H9 (cell line): ENCODE measurements at regions not wholly inside any gene's neighbourhood (a gene's known extent, or its start where the extent isn't known, plus 50 kb on each side); places are given as distances from the start of the nearest gene placed in this dataset.

Source experiments
- DNase-seq: peaks from one replicate; pipeline ENCODE4 v3.0.0-alpha.2; 2017
- H2AFZ ChIP-seq: one replicate; pipeline ENCODE4 v1.6.1; 2013; ENCODE audit warnings: mild to moderate bottlenecking, low read length, control low read depth, moderate library complexity
- H2AK5ac ChIP-seq: 2 replicates; pipeline ENCODE4 v1.6.1; 2013; ENCODE audit warnings: low read length, control low read depth, mixed read lengths; ENCODE audit not compliant: insufficient read length
- H2BK120ac ChIP-seq: one replicate; pipeline ENCODE4 v1.6.1; 2013; ENCODE audit warnings: low read depth, mild to moderate bottlenecking, low read length, control low read depth, inconsistent platforms; ENCODE audit not compliant: poor library complexity, severe bottlenecking
- H2BK12ac ChIP-seq: 2 replicates; pipeline ENCODE4 v1.6.1; 2013; ENCODE audit warnings: low read length, control low read depth, mixed read lengths, low read depth; ENCODE audit not compliant: insufficient read length
- H2BK15ac ChIP-seq: 2 replicates; pipeline ENCODE4 v1.6.1; 2013; ENCODE audit warnings: low read depth, low read length, control low read depth
- H2BK20ac ChIP-seq: one replicate; pipeline ENCODE4 v1.6.1; 2013; ENCODE audit warnings: low read depth, mild to moderate bottlenecking, low read length, control low read depth, inconsistent platforms; ENCODE audit not compliant: poor library complexity, severe bottlenecking
- H2BK5ac ChIP-seq: 2 replicates; pipeline ENCODE4 v1.6.1; 2013; ENCODE audit warnings: low read length, control low read depth, mixed read lengths; ENCODE audit not compliant: insufficient read length
- H3K14ac ChIP-seq: 2 replicates; pipeline ENCODE4 v1.6.1; 2013; ENCODE audit warnings: low read length, control low read depth; ENCODE audit not compliant: insufficient read depth
- H3K18ac ChIP-seq: 2 replicates; pipeline ENCODE4 v1.6.1; 2013; ENCODE audit warnings: low read depth, mild to moderate bottlenecking, mixed read lengths, low read length, control low read depth; ENCODE audit not compliant: insufficient read length
- H3K23ac ChIP-seq: 2 replicates; pipeline ENCODE4 v1.6.1; 2013; ENCODE audit warnings: low read length, control low read depth, mixed read lengths, low read depth; ENCODE audit not compliant: insufficient read length
- H3K23me2 ChIP-seq: 2 replicates; pipeline ENCODE4 v1.6.1; 2013; ENCODE audit warnings: low read depth, mild to moderate bottlenecking, mixed read lengths, low read length, control low read depth; ENCODE audit not compliant: insufficient read length, poor library complexity, severe bottlenecking
- H3K27ac ChIP-seq: 2 replicates; pipeline ENCODE4 v1.5.1; 2013; ENCODE audit warnings: low read length, control low read depth, mixed read lengths, low read depth; ENCODE audit not compliant: insufficient read length
- H3K27me3 ChIP-seq: 2 replicates; pipeline ENCODE4 v1.6.1; 2013; ENCODE audit warnings: low read length, control low read depth, inconsistent platforms; ENCODE audit not compliant: insufficient read depth
- H3K4ac ChIP-seq: 2 replicates; pipeline ENCODE4 v1.6.1; 2013; ENCODE audit warnings: low read depth, mild to moderate bottlenecking, control low read depth, inconsistent platforms, low read length, moderate library complexity
- H3K4me1 ChIP-seq: 2 replicates; pipeline ENCODE4 v1.6.1; 2013; ENCODE audit warnings: low read length, control low read depth, inconsistent platforms; ENCODE audit not compliant: insufficient read depth
- H3K4me2 ChIP-seq: 2 replicates; pipeline ENCODE4 v1.6.1; 2013; ENCODE audit warnings: low read length, control low read depth, mixed read lengths; ENCODE audit not compliant: insufficient read length, insufficient read depth
- H3K56ac ChIP-seq: 2 replicates; pipeline ENCODE4 v1.6.1; 2013; ENCODE audit warnings: low read depth, mild to moderate bottlenecking, mixed read lengths, low read length, control low read depth; ENCODE audit not compliant: insufficient read length
- H3K79me1 ChIP-seq: 2 replicates; pipeline ENCODE4 v1.6.1; 2013; ENCODE audit warnings: low read depth, mild to moderate bottlenecking, moderate library complexity, low read length, control low read depth, inconsistent platforms; ENCODE audit not compliant: insufficient read depth, poor library complexity, severe bottlenecking
- H3K79me2 ChIP-seq: 2 replicates; pipeline ENCODE4 v1.6.1; 2013; ENCODE audit warnings: low read length, control low read depth, inconsistent platforms; ENCODE audit not compliant: insufficient read depth
- H3K9ac ChIP-seq: 2 replicates; pipeline ENCODE4 v1.6.1; 2013; ENCODE audit warnings: low read length, control low read depth, mixed read lengths; ENCODE audit not compliant: insufficient read length; ENCODE audit errors: extremely low read depth
- H3K9me3 ChIP-seq: one replicate; pipeline ENCODE4 v1.6.1; 2013; ENCODE audit warnings: low read depth, low read length, inconsistent platforms; ENCODE audit not compliant: control insufficient read depth
- H3T11ph ChIP-seq: one replicate; pipeline ENCODE4 v1.6.1; 2013; ENCODE audit warnings: mild to moderate bottlenecking, low read length, control low read depth, inconsistent platforms
- H4K20me1 ChIP-seq: one replicate; pipeline ENCODE4 v1.6.1; 2013; ENCODE audit not compliant: control insufficient read depth, insufficient read length, insufficient read depth
- H4K5ac ChIP-seq: 2 replicates; pipeline ENCODE4 v1.6.1; 2013; ENCODE audit warnings: low read depth, mild to moderate bottlenecking, mixed read lengths, low read length, control low read depth; ENCODE audit not compliant: insufficient read length
- H4K8ac ChIP-seq: replicated peaks from 2 replicates; pipeline ENCODE4 v1.6.1; 2013; ENCODE audit warnings: low read length, control low read depth, mixed read lengths, low read depth; ENCODE audit not compliant: insufficient read length
- H4K91ac ChIP-seq: 2 replicates; pipeline ENCODE4 v1.6.1; 2013; ENCODE audit warnings: low read depth, mild to moderate bottlenecking, moderate library complexity, mixed read lengths, low read length, control low read depth; ENCODE audit not compliant: insufficient read length
- H3K27ac Mint-ChIP-seq, 3 experiments: 2 replicates in 2 of 3; 3 replicates in 1 of 3; pipeline ENCODE4 v1.8.0; 2020 to 2021; ENCODE audit warnings: mixed read lengths in 3 of 3, mild to moderate bottlenecking in 1 of 3, moderate library complexity in 1 of 3
- H3K27me3 Mint-ChIP-seq: 2 replicates; pipeline ENCODE4 v1.8.0; 2021; ENCODE audit warnings: low read depth, mild to moderate bottlenecking, moderate library complexity, mixed read lengths
- H3K36me3 Mint-ChIP-seq, 3 experiments: 2 replicates in 2 of 3; 3 replicates in 1 of 3; pipeline ENCODE4 v1.8.0; 2020 to 2021; ENCODE audit warnings: low read depth in 3 of 3, mixed read lengths in 3 of 3; ENCODE audit not compliant: insufficient read depth in 1 of 3
- H3K4me1 Mint-ChIP-seq, 2 experiments: 2 replicates each; pipeline ENCODE4 v1.8.0; 2020; ENCODE audit warnings: mixed read lengths in 2 of 2
- H3K4me3 Mint-ChIP-seq, 2 experiments: 2 replicates in 1 of 2; 3 replicates in 1 of 2; pipeline ENCODE4 v1.8.0; 2020 to 2021; ENCODE audit warnings: mild to moderate bottlenecking in 2 of 2, mixed read lengths in 2 of 2, moderate library complexity in 1 of 2
- H3K9me3 Mint-ChIP-seq, 2 experiments: 2 replicates in 1 of 2; 3 replicates in 1 of 2; pipeline ENCODE4 v1.8.0; 2020; ENCODE audit warnings: mild to moderate bottlenecking in 2 of 2, mixed read lengths in 2 of 2, moderate library complexity in 1 of 2
- CTCF ChIP-seq: fragments of 200-600 bp; sonication (generic); conservative IDR thresholded peaks from 3 replicates; pipeline ENCODE4 v1.8.0; 2021; ENCODE audit warnings: antibody characterized with exemption, mild to moderate bottlenecking
- WGBS: extraction: QIAGEN DNeasy Blood & Tissue Kit; methylation state at CpG from one replicate; pipeline ENCODE4 v1.1.7; 2013; ENCODE audit warnings: missing lambda C conversion rate, low lambda C conversion rate, mixed read lengths; ENCODE audit not compliant: insufficient read length; ENCODE audit errors: extremely low coverage; 5-methylcytosine and 5-hydroxymethylcytosine counted together

- Histone ChIP-seq H2BK20ac (no peak overlapping the region), H3K4me1 (peaks cover 3% of the 10 kb centered on the region; the same call in 1 of the 2 replicates), H3K56ac (no peak overlapping the region), H3K79me2 (no peaks in the 10 kb centered on the region), H2BK120ac (no peak overlapping the region), H2BK15ac (no peak overlapping the region), H2BK12ac (no peak overlapping the region), H4K91ac (no peak overlapping the region), H3K23me2 (no peaks in the 10 kb centered on the region), H3K27me3 (no peaks in the 10 kb centered on the region), H3T11ph (no peak overlapping the region), H3K79me1 (no peaks in the 10 kb centered on the region), H4K5ac (no peak overlapping the region), H3K9me3 (no peaks in the 10 kb centered on the region), H3K4ac (no peak overlapping the region), H3K23ac (no peak overlapping the region), H3K18ac (no peak overlapping the region), H4K8ac (no peak overlapping the region), H4K20me1 (no peaks in the 10 kb centered on the region), H3K9ac (no peak overlapping the region), H2BK5ac (no peak overlapping the region), H3K4me2 (no peak overlapping the region), H3K27ac (no peak overlapping the region), H2AK5ac (no peak overlapping the region), H2AFZ (no peak overlapping the region), H3K14ac (no peak overlapping the region)
- no peak for TF ChIP-seq CTCF
- no peak for DNase-seq
- Mint-ChIP-seq H3K4me1 (peaks cover 26 to 29% of the 10 kb centered on the region in 2 experiments), H3K27me3 (no peaks in the 10 kb centered on the region), H3K36me3 (no peaks in the 10 kb centered on the region), H3K9me3 (no peaks in the 10 kb centered on the region), H3K4me3 (no peak overlapping the region), H3K27ac (no peak overlapping the region)
- WGBS = no CpG with 5 or more reads among the region's 3 CpGs
Measured at GRCh38 chr7:33760146-33760545, 145.2 kb upstream of the BMPER start.
